Testis (tissue), 2 donors: ENCODE measurements at regions not wholly inside any gene's neighbourhood (a gene's known extent, or its start where the extent isn't known, plus 50 kb on each side); places are given as distances from the start of the nearest gene placed in this dataset.

Experiments
- DNase-seq: peaks from one replicate; pipeline ENCODE4 v3.0.0-alpha.2; 2019
- H3K27ac ChIP-seq, 2 donors: fragments of 200-600 bp; sonication (generic); one replicate each; pipeline ENCODE4 v1.5.1; 2019
- H3K27me3 ChIP-seq: fragments of 200-600 bp; sonication (generic); one replicate; pipeline ENCODE4 v1.5.1; 2019
- H3K36me3 ChIP-seq: fragments of 200-600 bp; sonication (generic); one replicate; pipeline ENCODE4 v1.5.1; 2017; ENCODE audit warnings: low read depth; ENCODE audit errors: missing control alignments
- H3K4me1 ChIP-seq: fragments of 200-600 bp; sonication (generic); one replicate; pipeline ENCODE4 v1.5.1; 2019
- H3K4me3 ChIP-seq, 2 donors: fragments of 200-600 bp; sonication (generic); one replicate each; pipeline ENCODE4 v1.5.1; 2017 to 2019
- H3K9me3 ChIP-seq: fragments of 200-600 bp; sonication (generic); one replicate; pipeline ENCODE4 v1.5.1; 2017
- CTCF ChIP-seq, 3 experiments: fragments of 450-650 bp in 2 of 3; fragments of 200-600 bp in 1 of 3; sonication (generic) in 1 of 3; IDR thresholded peaks; one replicate each; pipeline ENCODE4 v1.5.1; 2016 to 2019; ENCODE audit warnings: antibody characterized with exemption in 3 of 3, mild to moderate bottlenecking in 2 of 3, moderate library complexity in 1 of 3
- POLR2A ChIP-seq: fragments of 450-650 bp; IDR thresholded peaks from one replicate; pipeline ENCODE4 v1.6.1; 2017; ENCODE audit warnings: antibody characterized with exemption, mild to moderate bottlenecking, moderate library complexity
- WGBS, 2 donors: methylation state at CpG; one replicate each; pipeline ENCODE4 v1.1.5; 2018; 5-methylcytosine and 5-hydroxymethylcytosine counted together
- intact Hi-C: fragments of 100-400 bp; cut with DNase I; formaldehyde crosslinking; loops from one replicate; pipeline ENCODE4 v1.15.1; 2023; ENCODE audit warnings: low total_unique reads

- Histone ChIP-seq H3K4me1 (no peaks in the 10 kb centered on the region), H3K4me3 (no peak overlapping the region), H3K27ac (no peak overlapping the region), H3K9me3 (no peaks in the 10 kb centered on the region), H3K27me3 (no peaks in the 10 kb centered on the region), H3K36me3 (no peaks in the 10 kb centered on the region)
- WGBS, 2 donors = 55 to 65% methylated on average over 2 of the region's 2 CpGs
- no peak for DNase-seq
- TF ChIP-seq CTCF (IDR thresholded peaks at IDR 0.05) (no peak), POLR2A (no peak)
- intact Hi-C loops = no loop called here
Observed at GRCh38 chr11:16469968-16470367, 113.6 kb upstream of the SOX6 start.

- no peak for DNase-seq
- intact Hi-C loops = no loop called here
- Histone ChIP-seq H3K9me3 (no peaks in the 10 kb centered on the region), H3K27me3 (no peaks in the 10 kb centered on the region), H3K36me3 (no peaks in the 10 kb centered on the region), H3K4me3 (no peak overlapping the region), H3K27ac (no peak overlapping the region), H3K4me1 (no peaks in the 10 kb centered on the region)
- 80 to 85% methylated on average over 5 of the region's 5 CpGs for WGBS, 2 donors
- TF ChIP-seq CTCF (IDR thresholded peaks at IDR 0.05) = no peak
Observed at GRCh38 chr11:16468735-16469453, 112.5 kb upstream of the SOX6 start.

GRCh38 chr11:16460508-16460907, 104.2 kb upstream of the SOX6 start:
- Histone ChIP-seq H3K36me3 (no peaks in the 10 kb centered on the region), H3K9me3 (no peaks in the 10 kb centered on the region), H3K27me3 (no peaks in the 10 kb centered on the region), H3K27ac (no peak overlapping the region), H3K4me1 (no peaks in the 10 kb centered on the region), H3K4me3 (no peak overlapping the region)
- no peak for TF ChIP-seq CTCF (IDR thresholded peaks at IDR 0.05)
- no peak for TF ChIP-seq POLR2A
- intact Hi-C loops = no loop called here
- no peak for DNase-seq

- no peak for DNase-seq
- 75 to 93% methylated on average over 2 of the region's 2 CpGs for WGBS, 2 donors
- Histone ChIP-seq H3K27ac (no peak overlapping the region), H3K9me3 (no peaks in the 10 kb centered on the region), H3K36me3 (no peaks in the 10 kb centered on the region), H3K27me3 (no peaks in the 10 kb centered on the region), H3K4me3 (no peak overlapping the region), H3K4me1 (no peaks in the 10 kb centered on the region)
- intact Hi-C loops = no loop called here
- TF ChIP-seq POLR2A (no peak), CTCF (IDR thresholded peaks at IDR 0.05) (no peak)
Observed at GRCh38 chr11:16456366-16456765, 100.0 kb upstream of the SOX6 start.

GRCh38 chr11:16454289-16454863, 98.0 kb upstream of the SOX6 start:
- H3K36me3 ChIP-seq = no peaks in the 10 kb centered on the region
- H3K9me3 ChIP-seq = no peaks in the 10 kb centered on the region
- no peaks in the 10 kb centered on the region for H3K4me1 ChIP-seq
- intact Hi-C loops = no loop called here
- no peak overlapping the region for H3K4me3 ChIP-seq
- no peak for DNase-seq
- no peak for TF ChIP-seq CTCF (IDR thresholded peaks at IDR 0.05)
- no peak for TF ChIP-seq POLR2A
- WGBS, 2 donors = 68 to 89% methylated on average over 2 of the region's 2 CpGs
- H3K27me3 ChIP-seq = no peaks in the 10 kb centered on the region
- no peak overlapping the region for H3K27ac ChIP-seq
